CD4-positive, alpha-beta T cell treated with Interleukin-15 for 1 hour (primary cell): ENCODE measurements at regions not wholly inside any gene's neighbourhood (a gene's known extent, or its start where the extent isn't known, plus 50 kb on each side); places are given as distances from the start of the nearest gene placed in this dataset.
"Not testable (repeated sequence)": the region's sequence is repeated elsewhere in the genome, so short reads cannot be mapped to it uniquely, and the experiment has no call there.

Experiments used
- DNase-seq: peaks from one replicate; pipeline ENCODE4 v3.0.0-alpha.2; 2020

DNA sequence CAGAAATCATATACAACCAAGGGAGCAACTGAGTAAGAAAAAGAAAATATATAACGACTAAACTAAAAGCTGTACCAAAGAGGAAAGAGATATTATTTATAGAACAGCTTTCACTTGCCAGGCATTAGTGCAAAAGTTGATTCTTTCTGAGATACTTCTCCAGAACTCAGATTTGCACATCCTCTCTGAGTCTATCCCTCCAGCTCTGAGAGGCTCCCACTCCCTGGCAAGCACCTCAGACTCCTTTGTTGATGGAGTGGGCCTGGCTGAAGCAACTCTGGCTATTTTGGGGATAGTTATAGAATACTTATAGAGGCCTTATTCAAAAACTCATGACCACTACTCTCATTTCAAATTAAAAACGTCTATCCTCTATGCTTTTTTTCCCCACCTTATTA is 501.6 kb upstream of the TNP1 start:
- DNase-seq: no peak

- DNase-seq: no peak
Observed at GRCh38 chr2:217360781-217361482, 501.1 kb upstream of the TNP1 start.

DNA sequence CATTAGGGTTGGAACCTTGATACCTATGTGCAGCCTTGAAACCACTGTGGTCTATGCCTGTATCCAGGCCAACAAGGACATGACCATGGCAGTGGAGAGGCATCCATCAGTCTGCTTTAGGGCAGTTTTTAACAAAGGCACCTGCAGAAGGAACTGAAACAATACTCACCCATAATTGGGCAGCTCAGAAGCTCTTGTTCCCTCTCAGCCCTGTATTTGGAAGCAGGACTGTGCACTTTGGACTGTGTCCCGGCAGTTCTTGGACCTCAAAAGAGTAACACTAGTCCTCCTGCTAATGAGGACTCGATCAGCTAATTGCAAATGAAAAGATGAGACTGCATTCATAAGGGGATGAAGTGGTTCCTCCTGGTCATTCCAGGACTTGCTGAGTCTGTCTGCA is 500.2 kb upstream of the TNP1 start:
- no peak for DNase-seq

DNA sequence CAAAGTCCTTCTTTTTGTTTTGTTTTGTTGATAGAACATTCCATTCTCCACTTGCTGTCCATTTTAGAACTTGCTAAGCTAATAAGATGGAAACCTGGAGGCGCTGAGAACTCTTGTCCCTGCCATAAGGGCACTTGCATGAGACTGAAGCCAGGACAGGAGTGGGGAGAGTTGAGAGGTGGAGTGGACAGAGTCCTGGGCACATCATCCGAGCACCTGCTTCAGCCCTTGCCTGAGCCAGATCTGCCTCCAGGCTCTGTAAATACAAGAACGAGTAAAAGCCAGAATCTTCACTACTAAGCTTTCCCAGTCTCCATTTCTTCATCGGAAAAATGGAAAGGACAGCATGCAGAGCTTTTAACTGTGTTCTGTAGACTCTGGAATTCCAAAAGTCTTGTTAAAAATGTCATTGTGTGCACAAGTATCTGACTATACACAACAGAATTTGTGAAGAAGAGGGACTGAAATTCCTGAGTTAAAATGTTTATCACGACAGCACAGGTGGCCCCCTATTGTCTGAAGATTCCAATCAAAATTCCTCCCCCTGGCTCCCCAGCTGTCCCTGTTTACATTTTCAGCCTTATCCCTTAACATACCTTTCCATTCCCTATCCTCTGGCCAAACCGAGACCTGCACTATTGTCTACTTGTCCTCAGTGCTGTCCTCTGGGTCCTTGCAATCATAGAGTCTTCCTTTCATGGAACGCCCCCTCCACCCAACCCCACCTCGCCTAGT is 498.2 kb upstream of the TNP1 start:
- no peak for DNase-seq

DNA sequence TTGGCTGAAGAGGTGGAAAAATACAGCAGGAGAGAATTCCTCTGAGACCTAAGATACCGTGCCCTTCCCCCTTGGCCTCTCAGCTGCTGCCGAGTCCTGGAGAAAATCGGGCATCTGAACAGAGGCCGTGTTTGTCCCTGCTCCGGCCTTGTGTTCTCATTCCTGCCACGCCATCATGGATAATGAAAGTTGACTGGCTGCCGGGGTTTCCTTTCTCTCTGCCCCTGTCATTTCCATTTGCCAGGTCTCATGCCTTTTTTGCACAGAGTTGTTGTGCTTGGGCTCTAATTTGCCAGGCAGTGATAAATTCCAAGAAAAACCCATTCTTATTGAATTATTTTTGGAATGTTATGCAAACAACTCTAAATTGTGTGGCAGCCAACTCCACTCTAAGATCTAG is 496.9 kb upstream of the TNP1 start:
- no peak for DNase-seq

DNA sequence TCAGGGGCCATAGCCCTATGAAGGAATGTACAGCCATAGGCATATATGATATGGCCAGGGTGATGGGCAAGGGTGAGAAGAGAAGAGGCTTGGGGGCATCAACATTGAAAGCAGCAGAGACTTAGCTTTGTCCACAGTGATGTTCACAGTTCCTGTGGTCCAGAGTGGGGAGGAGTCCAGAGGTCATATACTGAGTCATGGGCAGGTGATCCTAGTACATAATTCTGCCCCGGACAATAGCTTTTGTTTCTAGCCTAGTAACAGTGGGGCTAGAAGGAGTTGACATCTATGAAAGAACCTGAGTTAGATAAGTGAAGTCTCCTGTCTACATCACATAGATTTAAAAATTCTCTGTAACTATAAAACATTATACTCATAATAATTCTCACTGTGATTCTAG is 496.3 kb upstream of the TNP1 start:
- DNase-seq: no peak

DNA sequence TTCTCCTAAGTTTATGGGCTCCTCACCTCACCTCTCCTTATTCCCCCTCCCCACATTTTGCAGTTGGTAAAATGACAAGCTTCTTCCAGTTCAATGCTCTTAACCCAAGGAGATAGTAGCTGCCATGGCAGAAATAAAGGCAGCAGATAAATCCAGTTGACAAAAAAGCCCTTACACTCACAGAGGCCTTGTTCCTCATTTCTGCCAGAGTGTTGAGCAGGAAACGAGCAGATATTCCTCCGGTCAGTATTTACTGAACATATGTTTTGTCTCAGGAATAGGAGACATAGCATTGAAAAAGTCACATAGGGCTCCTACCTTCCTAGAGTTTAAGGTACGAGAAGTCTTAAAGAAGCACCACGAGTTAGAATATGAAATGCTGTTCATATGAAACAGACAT is 493.7 kb upstream of the TNP1 start:
- DNase-seq: no peak

DNA sequence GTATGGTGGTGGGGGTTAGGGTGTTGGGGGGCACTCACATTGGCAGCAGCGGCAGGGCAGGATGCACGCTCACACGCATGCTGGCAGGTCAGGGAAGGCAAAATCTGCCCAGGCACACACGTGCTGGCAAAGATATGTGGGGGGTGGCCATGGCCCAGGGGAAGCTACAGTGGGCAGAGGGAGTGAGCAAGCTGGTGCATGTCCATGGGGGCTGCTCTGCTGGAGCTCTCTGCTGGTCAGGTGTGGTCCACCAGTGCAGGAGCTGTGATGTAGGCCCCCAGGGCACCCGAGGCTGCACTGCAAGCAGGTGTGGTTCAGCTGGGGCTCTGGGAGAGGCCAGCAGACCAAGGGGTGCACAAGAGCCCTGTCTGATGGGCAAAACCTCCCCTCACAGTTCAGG is 491.5 kb upstream of the TNP1 start:
- DNase-seq: no peak

- DNase-seq: no peak
Observed at GRCh38 chr2:217349251-217349650, 489.4 kb upstream of the TNP1 start.

DNA sequence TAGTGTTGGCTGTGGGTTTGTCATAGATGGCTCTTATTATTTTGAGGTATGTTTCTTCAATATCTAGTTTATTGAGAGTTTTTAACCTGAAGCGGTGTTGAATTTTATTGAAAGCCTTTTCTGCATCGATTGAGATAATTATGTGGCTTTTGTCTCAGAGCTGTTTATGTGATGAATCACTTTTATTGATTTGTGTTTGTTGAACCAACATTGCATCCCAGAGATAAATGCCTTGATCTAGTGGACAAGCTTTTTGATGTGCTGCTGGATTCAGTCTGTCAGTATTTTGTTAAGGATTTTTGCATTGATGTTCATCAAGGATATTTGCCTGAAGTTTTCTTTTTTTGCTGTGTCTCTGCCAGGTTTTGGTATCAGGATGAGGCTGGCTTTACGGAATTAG is 487.8 kb upstream of the TNP1 start:
- DNase-seq: not testable (repeated sequence)

GRCh38 chr2:217346043-217346442 is 486.2 kb upstream of the TNP1 start:
- DNase-seq: not testable (repeated sequence)

- no peak for DNase-seq
Observed at GRCh38 chr2:217340899-217341298, 481.0 kb upstream of the TNP1 start.

- no peak for DNase-seq
Observed at GRCh38 chr2:217340176-217340575, 480.3 kb upstream of the TNP1 start.

- no peak for DNase-seq
Observed at GRCh38 chr2:217339753-217340152, 479.9 kb upstream of the TNP1 start.

- no peak for DNase-seq
Observed at GRCh38 chr2:217338306-217338916, 478.5 kb upstream of the TNP1 start.

DNA sequence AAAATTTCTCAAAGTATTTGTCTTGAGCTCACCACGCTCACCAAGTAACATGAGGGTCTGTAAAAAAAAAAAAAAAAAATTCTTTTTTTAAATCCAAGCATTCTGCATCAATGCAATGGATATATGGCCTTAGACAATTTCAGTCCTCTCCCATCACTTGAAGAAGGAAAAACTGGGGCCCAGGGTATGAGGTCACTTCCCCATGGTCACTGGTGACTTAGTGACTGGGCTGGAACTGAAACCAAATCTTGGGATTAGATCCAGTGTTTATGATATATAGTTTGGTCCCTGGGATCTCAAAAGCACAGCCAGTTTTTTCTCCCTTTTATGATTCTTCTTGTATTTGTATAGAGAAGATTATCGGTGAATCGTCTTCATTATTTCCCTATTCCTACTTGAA is 477.9 kb upstream of the TNP1 start:
- DNase-seq: no peak

GRCh38 chr2:217336694-217337093 is 476.8 kb upstream of the TNP1 start:
- no peak for DNase-seq

GRCh38 chr2:217335341-217335966 is 475.6 kb upstream of the TNP1 start:
- DNase-seq: no peak

DNA sequence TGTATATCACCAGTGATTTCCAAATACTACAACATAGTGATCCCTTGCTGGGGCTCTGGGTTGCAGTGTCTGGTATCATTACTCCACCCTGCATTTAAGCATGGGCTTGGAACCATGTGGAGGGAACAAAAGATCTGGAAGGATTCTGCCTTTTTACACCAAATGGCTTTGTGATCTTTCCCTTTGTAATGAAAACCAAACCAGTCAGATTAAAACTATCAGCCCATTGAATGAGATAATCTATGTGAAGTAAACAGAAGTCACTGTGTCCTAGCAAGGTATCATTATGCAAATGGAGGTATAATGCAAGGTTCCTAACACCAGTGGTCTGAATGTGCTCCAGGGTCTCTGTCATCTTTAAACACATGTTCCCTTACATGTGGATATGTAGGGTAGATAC is 474.7 kb upstream of the TNP1 start:
- DNase-seq: no peak

DNA sequence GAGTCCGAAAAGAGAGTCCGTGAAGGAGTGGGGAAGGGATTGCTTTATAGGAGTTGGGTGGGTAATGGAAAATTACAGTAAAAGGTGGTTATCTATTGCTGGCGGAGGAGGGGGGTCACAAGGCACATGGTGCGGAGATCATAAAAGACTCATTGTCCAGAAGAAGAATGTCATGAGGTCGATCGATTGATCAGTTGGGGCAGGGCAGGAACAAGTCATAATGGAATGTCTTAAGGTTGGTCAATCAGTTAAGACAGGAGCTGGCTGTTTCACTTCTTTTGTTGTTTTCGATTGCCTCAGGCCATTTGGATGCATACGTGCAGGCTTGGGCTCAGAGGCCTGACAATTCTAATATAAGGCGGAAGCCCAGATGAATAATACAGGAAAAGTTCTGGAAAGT is 473.0 kb upstream of the TNP1 start:
- DNase-seq: no peak

- no peak for DNase-seq
Observed at GRCh38 chr2:217332417-217332791, 472.5 kb upstream of the TNP1 start.

DNA sequence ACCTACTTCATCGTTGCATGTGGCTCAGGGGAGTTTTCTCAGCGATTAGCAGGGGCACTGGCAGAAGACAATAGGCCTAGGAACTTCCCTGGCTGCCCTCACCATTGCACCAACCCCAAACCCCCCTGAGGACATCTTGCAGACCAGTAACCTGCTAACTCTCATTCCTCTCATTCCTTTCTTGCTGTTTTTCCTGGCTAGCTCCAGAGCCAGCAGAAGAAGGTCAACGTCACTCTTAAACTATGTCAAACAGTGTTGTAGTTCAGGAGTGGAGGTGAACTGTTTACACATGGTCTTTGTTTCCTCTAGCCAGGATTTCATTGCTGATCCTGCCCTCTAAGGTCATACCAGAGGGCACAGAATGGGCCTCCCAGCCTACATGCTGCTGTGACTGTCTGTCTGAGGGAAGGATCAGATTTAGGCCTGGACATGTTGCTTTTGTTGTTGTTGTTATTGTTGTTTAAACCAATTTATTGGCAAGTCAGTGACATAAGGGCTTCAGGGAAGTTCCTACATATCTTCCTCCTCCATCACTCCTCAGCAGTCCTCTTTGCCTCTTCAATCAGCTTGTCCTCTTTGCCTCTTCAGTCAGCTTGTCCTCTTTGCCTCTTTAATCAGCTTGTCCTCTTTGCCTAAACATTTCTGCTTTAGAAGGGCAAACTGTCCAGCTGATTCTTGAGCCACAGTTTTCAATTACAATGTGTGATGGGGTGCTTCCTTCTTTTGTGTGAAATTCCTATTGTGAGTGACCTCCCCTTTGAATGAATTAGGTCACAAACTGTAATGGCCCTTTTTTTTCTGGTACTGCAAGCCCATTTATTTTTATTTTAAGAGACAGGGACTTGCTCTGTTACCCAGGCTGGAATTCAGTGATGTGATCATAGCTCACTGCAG is 471.9 kb upstream of the TNP1 start:
- DNase-seq: no peak

GRCh38 chr2:217330647-217331046 is 470.8 kb upstream of the TNP1 start:
- DNase-seq: no peak
